HG02885 (cell line): ENCODE measurements at regions not wholly inside any gene's neighbourhood (a gene's known extent, or its start where the extent isn't known, plus 50 kb on each side); places are given as distances from the start of the nearest gene placed in this dataset.

Experiments
- ATAC-seq: cut with Tn5 transposase; IDR thresholded peaks from one replicate; pipeline ENCODE4 v1.9.1; 2021; ENCODE audit warnings: mild to moderate bottlenecking; ENCODE audit not compliant: unreplicated experiment, poor library complexity

- no peak for ATAC-seq
Measured at GRCh38 chr2:172229125-172229524, 126.4 kb upstream of the DLX2 start.

DNA sequence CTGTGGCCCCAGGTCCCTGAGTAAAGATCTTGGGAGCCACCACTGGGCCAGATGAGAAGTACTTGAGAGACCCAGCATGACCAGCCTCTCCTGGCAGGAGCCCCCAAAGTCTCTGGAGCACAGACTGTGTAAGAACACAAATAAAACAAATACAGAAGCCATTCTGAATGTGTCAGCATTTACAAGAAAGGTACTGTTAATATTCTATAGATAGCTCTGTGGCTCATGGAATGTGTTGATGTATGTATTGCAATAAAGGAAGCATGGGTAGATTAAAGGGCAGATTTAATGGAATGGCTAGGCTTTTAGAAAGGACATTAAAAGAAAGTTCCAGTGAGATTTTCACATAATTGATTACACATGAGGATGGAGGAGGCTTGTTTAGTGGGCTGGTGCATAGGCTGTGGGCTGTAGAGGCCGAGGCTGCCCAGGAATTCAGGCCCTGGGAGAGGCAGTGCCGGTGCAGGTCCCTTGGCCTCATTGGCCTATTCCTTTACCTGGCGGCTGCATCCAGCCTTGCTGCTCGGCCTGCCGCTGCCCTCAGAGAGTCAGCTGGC lies 127.7 kb upstream of the DLX2 start:
- no peak for ATAC-seq

- no peak for ATAC-seq
Measured at GRCh38 chr2:172230889-172231401, 128.2 kb upstream of the DLX2 start.

GRCh38 chr2:172231508-172231907 lies 128.8 kb upstream of the DLX2 start:
- no peak for ATAC-seq

DNA sequence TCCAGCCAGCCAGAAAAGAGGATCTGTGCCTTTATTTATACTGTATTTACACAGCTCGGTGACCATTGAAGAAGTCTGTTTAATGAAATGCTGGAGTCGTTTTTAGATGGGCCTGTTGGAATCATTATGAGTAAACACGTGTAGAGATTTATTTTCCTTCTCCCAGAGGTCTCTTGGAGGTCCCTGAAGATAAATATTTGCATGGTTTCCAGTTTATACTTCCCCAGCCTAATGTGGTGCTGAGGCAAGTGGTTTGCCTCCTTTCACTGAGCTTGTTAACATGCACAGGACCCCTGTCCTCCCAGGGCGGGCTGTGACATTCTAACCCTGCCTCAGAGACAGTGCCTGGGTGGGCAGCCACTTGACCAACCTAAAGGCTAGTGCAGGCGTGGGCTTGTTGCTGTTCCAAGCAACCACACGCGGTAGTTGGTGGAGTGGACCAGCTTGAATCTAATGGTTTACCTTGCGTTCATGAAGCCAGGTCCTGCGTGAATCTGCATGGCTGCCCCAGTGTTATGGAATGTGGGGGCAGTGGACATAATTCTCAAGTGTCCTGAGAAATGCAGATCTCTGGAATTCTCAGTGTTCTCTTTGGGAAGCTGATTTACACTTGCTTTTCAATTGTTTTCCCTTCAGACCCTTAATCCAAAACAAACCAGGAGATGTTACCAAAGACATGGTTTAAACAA lies 130.2 kb upstream of the DLX2 start:
- ATAC-seq, result no peak

GRCh38 chr2:172233987-172234715 lies 131.5 kb upstream of the DLX2 start:
- ATAC-seq, result no peak

DNA sequence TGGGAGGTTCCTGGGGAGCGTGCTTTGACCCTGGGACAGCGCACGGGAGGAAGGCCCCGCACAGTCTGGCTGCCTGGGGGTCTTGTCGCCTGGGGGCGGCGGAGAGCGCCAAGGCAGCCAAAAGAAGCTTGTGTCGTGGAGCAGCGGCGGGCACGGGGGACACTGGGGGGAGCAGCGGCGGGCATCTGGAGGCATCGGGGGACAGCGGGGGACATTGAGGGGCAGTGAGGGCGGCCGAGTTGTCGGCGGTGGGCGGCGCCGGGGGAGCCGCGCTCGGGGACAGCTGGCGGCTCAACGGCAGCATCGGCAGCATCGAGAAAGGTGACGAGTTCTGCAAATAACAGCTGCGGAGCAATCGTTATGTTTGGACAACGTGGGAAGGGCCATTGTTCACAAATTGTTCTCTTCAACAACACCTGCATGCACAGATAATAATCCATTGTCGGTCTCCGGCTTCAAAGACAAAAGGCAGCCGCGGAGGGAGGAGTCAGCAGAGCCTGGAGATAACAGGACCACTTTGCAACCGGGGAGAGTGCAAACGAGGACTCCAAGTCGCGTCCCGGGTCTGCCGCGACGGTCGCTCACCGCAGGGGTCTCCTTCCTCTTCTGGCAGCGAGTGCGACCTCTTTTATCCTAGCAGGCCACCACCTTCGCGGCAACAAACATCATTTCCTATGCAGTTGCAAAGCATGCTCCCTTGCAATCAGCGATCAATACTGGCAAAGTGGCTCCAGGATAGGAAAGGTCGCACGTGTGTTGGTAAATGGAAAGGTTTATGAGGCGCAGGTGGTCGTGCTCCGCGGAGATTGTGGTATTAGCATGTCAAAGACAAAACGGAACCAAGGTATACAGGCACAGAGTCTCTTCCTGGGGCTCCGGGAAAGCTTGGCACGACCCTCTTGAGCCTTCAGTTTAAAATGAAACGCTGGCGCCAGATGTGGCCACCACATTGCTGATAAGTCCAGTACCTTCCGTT lies 132.3 kb upstream of the DLX2 start:
- no peak for ATAC-seq

GRCh38 chr2:172239944-172240590 lies 137.4 kb upstream of the DLX2 start:
- no peak for ATAC-seq

DNA sequence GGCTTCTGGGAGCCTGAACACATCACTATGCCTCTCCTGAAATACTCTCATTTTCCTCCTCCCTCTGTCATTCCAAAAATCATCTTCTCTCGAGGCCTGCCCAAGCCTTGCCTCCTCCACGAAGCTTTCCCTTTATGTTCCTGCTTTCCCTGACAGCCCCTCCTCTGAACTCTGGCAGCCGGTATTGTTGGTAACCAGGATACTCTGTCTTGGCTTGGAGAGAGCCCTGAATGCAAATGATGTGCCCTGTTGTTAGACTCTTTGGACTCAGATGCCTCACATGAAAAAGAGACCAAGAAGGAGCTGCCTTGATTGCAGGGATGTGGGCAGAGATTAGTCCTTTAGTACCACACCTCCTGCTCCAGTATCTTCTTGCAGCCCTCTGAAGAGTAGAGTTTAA lies 138.5 kb upstream of the DLX2 start:
- ATAC-seq, result no peak

GRCh38 chr2:172242471-172242870 lies 139.8 kb upstream of the DLX2 start:
- no peak for ATAC-seq

DNA sequence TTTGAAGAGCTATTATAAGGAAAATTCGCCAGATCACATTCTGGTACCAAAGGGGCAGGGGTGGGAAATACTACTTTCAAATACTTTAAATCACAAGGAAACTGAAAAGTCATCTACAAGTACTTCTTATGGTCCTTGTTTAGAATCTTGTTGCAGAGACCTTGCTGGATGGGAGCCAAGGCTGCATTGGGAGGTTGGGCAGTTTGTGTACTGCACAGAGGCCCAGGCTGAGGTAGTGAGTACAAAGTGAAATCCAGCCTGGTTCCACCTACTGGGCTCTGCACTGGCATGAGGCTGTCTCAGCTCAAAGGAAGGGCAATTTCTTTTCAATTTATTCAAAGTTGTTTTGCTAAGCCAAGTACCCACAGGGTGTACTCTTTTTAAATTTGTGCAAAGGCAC lies 140.3 kb upstream of the DLX2 start:
- no peak for ATAC-seq

- no peak for ATAC-seq
Measured at GRCh38 chr2:172244419-172245130, 141.9 kb upstream of the DLX2 start.

DNA sequence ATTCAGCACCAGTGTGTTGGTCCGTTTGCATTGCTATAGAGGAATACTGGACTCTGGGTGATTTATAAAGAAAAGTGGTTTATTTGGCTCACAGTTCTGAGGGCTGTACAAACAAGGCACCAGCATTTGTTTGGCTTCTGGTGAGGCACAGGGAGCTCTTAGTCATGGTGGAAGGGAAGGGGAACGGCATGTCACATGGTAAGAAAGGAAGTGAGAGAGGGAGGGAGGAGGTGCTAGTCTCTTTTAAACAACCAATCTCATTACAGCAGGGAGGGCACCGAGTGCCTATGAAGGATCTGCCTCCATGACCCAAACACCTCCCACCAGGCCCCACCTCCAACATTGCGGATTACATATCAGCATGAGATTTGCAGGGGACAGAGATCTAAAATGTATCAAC lies 143.9 kb upstream of the DLX2 start:
- ATAC-seq, result no peak

DNA sequence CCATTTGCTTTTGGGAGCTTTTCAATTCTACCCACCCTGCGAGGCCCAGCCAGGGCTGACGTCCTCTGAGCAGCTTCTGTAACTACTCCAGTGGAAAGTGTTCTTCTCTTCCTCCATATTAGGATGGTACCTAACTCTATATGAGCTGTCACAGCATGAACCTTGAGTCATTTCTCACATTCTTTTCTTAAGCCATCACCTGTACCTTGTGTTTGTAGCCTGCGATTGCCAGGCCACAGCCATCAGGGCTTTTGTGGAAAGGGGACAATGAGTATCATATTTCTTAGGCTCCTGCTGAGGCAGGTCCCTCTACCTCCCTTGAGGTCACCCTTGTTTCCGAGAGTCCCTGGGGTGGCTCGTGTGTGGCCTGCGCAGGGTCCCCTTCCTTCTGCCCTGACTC lies 144.5 kb upstream of the DLX2 start:
- no peak for ATAC-seq

GRCh38 chr2:172248381-172248780 lies 145.7 kb upstream of the DLX2 start:
- no peak for ATAC-seq

GRCh38 chr2:172248785-172249187 lies 146.1 kb upstream of the DLX2 start:
- ATAC-seq, result no peak

DNA sequence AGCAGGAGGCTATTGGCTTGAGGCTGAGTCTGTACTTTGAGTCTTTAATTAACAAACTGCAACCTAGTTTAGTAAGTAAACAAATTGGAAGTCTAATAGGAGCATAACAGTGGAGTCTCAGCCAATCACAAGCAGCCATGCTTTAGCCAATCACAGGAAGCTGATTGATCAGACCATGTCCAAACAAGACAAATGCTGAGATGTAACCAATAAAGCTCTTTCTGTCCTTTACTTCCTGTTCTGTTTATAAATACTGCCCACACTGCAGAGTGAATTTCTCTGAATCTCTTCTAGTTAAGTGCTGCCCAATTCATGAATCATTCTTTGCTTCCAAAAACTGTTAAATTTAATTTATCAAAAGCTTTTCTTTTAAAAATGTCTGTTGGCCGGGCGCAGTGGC lies 146.6 kb upstream of the DLX2 start:
- no peak for ATAC-seq

DNA sequence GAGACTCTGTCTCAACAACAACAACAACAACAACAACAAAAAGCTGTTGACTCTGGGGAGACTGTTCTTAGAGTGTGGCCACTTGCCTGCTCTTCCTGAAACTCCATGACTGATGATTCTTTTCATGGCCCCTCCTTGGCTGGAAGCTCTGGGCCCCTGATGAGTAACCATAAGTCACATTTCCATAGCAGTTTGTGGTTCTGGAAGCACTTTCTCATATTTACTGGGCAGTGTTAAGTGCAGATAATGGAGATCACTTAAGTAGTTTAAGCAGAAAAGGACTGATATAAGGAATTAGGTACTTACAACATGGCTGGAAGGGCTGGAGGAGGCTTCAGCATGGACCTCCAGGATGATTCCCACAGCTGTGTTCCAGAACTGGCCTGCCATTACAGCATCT lies 147.3 kb upstream of the DLX2 start:
- ATAC-seq, result no peak

GRCh38 chr2:172251231-172251630 lies 148.5 kb upstream of the DLX2 start:
- no peak for ATAC-seq
